ENCODE measurements at regions not wholly inside any gene's neighbourhood (a gene's known extent, or its start where the extent isn't known, plus 50 kb on each side); places are given as distances from the start of the nearest gene placed in this dataset.

DNA sequence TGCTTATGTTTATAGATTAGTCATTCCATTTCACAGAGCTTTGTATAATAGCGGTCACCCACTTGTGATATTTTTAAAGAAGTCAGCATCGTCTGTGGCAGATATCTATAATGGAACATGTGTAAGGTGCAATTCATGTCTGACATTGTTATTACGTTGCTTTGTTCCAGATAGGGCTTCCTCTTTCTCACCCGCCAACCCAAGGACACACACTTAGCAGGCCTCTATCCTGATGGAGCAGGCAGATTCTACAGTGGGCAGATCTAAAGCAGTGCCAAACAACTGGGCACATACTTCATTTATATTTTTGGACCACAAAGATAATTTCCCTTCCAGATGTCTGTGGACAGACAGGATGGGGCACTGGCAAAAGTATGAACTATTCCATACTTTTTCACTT, 573.1 kb downstream of the TDRD15 start:
- no peaks in the 10 kb centered on the region for H3K36me3 ChIP-seq (ENCODE audit: control insufficient read depth, low read length)
- no peaks in the 10 kb centered on the region for H3K79me2 ChIP-seq (ENCODE audit: control insufficient read depth, low read length)
- no peak for TF ChIP-seq EZH2phosphoT487 (IDR thresholded peaks at IDR 0.05; ENCODE audit: borderline replicate concordance, low read length)
- TF ChIP-seq, protein P1, sequence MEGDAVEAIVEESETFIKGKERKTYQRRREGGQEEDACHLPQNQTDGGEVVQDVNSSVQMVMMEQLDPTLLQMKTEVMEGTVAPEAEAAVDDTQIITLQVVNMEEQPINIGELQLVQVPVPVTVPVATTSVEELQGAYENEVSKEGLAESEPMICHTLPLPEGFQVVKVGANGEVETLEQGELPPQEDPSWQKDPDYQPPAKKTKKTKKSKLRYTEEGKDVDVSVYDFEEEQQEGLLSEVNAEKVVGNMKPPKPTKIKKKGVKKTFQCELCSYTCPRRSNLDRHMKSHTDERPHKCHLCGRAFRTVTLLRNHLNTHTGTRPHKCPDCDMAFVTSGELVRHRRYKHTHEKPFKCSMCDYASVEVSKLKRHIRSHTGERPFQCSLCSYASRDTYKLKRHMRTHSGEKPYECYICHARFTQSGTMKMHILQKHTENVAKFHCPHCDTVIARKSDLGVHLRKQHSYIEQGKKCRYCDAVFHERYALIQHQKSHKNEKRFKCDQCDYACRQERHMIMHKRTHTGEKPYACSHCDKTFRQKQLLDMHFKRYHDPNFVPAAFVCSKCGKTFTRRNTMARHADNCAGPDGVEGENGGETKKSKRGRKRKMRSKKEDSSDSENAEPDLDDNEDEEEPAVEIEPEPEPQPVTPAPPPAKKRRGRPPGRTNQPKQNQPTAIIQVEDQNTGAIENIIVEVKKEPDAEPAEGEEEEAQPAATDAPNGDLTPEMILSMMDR (IDR thresholded peaks at IDR 0.05; ENCODE audit: low read depth, low read length, poor library complexity, severe bottlenecking): no peak
- no peaks in the 10 kb centered on the region for H3K9me2 ChIP-seq (replicated peaks; ENCODE audit: control insufficient read depth, low read length)
- no peak overlapping the region for H3K4me3 ChIP-seq (ENCODE audit: low read length)
- H3K27me3 ChIP-seq (ENCODE audit: control insufficient read depth, low read length): no peaks in the 10 kb centered on the region
- no peak overlapping the region for H3K27ac ChIP-seq (ENCODE audit: low read depth, low read length)
- no peaks in the 10 kb centered on the region for H3F3A ChIP-seq (ENCODE audit: control insufficient read depth, insufficient read depth)
- H3K4me2 ChIP-seq (ENCODE audit: low read length): no peak overlapping the region
- no peaks in the 10 kb centered on the region for H4K20me1 ChIP-seq (ENCODE audit: control insufficient read depth, insufficient read depth, low read depth, low read length)
- H3K4me1 ChIP-seq (ENCODE audit: control insufficient read depth, low read length): no peaks in the 10 kb centered on the region
- H3K9me3 ChIP-seq (ENCODE audit: control insufficient read depth, insufficient read depth, low read length): no peaks in the 10 kb centered on the region

DNA sequence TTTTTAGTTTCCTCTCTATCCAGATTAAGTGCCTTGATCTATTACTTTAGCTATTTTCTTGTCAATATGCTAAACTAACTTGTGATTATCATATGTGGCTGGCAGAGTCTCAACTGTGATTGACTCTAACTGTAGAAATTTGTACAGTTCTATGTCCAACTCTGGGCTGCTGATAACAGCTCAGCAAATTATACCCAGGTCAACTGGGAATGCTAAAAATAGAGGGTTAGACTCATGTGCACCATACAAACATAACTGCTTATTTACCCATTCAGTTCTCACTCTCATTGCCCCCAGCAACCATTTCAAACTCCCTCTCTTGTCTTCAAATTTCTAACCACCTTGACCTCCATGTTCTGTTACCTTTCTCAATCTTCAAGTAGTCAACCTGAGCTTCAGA, 576.9 kb downstream of the TDRD15 start:
- TF ChIP-seq EZH2phosphoT487 (IDR thresholded peaks at IDR 0.05; ENCODE audit: borderline replicate concordance, low read length): no peak
- TF ChIP-seq, protein P1 (IDR thresholded peaks at IDR 0.05; ENCODE audit: low read depth, low read length, poor library complexity, severe bottlenecking): no peak
- Histone ChIP-seq H3F3A (ENCODE audit: control insufficient read depth, insufficient read depth) (no peaks in the 10 kb centered on the region), H3K4me1 (ENCODE audit: control insufficient read depth, low read length) (no peaks in the 10 kb centered on the region), H3K79me2 (ENCODE audit: control insufficient read depth, low read length) (no peaks in the 10 kb centered on the region), H4K20me1 (ENCODE audit: control insufficient read depth, insufficient read depth, low read depth, low read length) (no peaks in the 10 kb centered on the region), H3K9me2 (replicated peaks; ENCODE audit: control insufficient read depth, low read length) (no peaks in the 10 kb centered on the region), H3K36me3 (ENCODE audit: control insufficient read depth, low read length) (no peaks in the 10 kb centered on the region), H3K4me3 (ENCODE audit: low read length) (no peak overlapping the region), H3K27me3 (ENCODE audit: control insufficient read depth, low read length) (no peaks in the 10 kb centered on the region), H3K27ac (ENCODE audit: low read depth, low read length) (no peak overlapping the region), H3K9me3 (ENCODE audit: control insufficient read depth, insufficient read depth, low read length) (no peaks in the 10 kb centered on the region), H3K4me2 (ENCODE audit: low read length) (no peak overlapping the region)

DNA sequence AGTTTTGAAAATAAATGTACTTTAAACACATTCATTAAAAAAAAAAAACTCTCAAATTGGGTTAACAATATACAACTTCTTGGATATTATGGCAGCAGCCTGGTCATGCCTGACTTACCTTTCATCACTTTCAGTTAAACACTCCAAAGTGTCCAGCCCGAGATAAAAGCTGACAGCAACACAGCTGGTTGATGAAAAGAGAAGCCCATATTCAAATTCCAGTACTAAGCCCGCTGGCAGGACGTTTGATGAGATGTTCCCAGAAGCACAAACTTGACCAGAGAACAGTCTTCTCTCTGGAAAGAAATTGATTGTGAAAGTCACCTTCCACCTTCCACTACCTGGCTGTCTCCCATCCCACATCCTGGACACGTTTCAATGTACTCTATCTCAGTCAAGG, 586.3 kb downstream of the TDRD15 start:
- no peak overlapping the region for H3K27ac ChIP-seq (ENCODE audit: low read depth, low read length)
- no peaks in the 10 kb centered on the region for H3K79me2 ChIP-seq (ENCODE audit: control insufficient read depth, low read length)
- TF ChIP-seq, protein P1 (IDR thresholded peaks at IDR 0.05; ENCODE audit: low read depth, low read length, poor library complexity, severe bottlenecking): no peak
- TF ChIP-seq EZH2phosphoT487 (IDR thresholded peaks at IDR 0.05; ENCODE audit: borderline replicate concordance, low read length): no peak
- H3K9me3 ChIP-seq (ENCODE audit: control insufficient read depth, insufficient read depth, low read length): no peaks in the 10 kb centered on the region
- H3F3A ChIP-seq (ENCODE audit: control insufficient read depth, insufficient read depth): no peaks in the 10 kb centered on the region
- H3K36me3 ChIP-seq (ENCODE audit: control insufficient read depth, low read length): no peaks in the 10 kb centered on the region
- no peaks in the 10 kb centered on the region for H3K9me2 ChIP-seq (replicated peaks; ENCODE audit: control insufficient read depth, low read length)
- no peaks in the 10 kb centered on the region for H4K20me1 ChIP-seq (ENCODE audit: control insufficient read depth, insufficient read depth, low read depth, low read length)
- no peaks in the 10 kb centered on the region for H3K27me3 ChIP-seq (ENCODE audit: control insufficient read depth, low read length)
- no peak overlapping the region for H3K4me2 ChIP-seq (ENCODE audit: low read length)
- no peaks in the 10 kb centered on the region for H3K4me1 ChIP-seq (ENCODE audit: control insufficient read depth, low read length)
- no peak overlapping the region for H3K4me3 ChIP-seq (ENCODE audit: low read length)

DNA sequence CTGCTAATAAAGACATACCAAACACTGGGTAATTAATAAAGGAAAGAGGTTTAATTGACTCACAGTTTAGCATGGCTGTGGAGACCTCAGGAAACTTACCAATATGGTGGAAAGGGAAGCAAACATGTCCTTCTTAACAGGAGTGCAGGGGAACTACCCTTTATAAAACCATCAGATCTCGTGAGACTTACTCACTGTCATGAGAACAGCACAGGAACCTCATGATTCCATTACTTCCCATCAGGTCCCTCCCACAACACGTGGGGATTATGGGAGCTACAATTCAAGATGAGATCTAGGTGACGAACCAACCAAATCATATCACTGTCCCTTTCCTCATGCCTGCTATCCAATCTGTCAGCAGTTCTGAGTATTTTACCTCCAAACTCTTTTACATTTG, 586.7 kb downstream of the TDRD15 start:
- no peaks in the 10 kb centered on the region for H4K20me1 ChIP-seq (ENCODE audit: control insufficient read depth, insufficient read depth, low read depth, low read length)
- H3K4me3 ChIP-seq (ENCODE audit: low read length): no peak overlapping the region
- no peak for TF ChIP-seq EZH2phosphoT487 (IDR thresholded peaks at IDR 0.05; ENCODE audit: borderline replicate concordance, low read length)
- TF ChIP-seq, protein P1 (IDR thresholded peaks at IDR 0.05; ENCODE audit: low read depth, low read length, poor library complexity, severe bottlenecking): no peak
- no peak overlapping the region for H3K27ac ChIP-seq (ENCODE audit: low read depth, low read length)
- no peak overlapping the region for H3K4me2 ChIP-seq (ENCODE audit: low read length)
- no peaks in the 10 kb centered on the region for H3K36me3 ChIP-seq (ENCODE audit: control insufficient read depth, low read length)
- no peaks in the 10 kb centered on the region for H3F3A ChIP-seq (ENCODE audit: control insufficient read depth, insufficient read depth)
- H3K27me3 ChIP-seq (ENCODE audit: control insufficient read depth, low read length): no peaks in the 10 kb centered on the region
- no peaks in the 10 kb centered on the region for H3K9me3 ChIP-seq (ENCODE audit: control insufficient read depth, insufficient read depth, low read length)
- H3K79me2 ChIP-seq (ENCODE audit: control insufficient read depth, low read length): no peaks in the 10 kb centered on the region
- no peaks in the 10 kb centered on the region for H3K9me2 ChIP-seq (replicated peaks; ENCODE audit: control insufficient read depth, low read length)
- H3K4me1 ChIP-seq (ENCODE audit: control insufficient read depth, low read length): no peaks in the 10 kb centered on the region
